ENCODE measurements at regions not wholly inside any gene's neighbourhood (a gene's known extent, or its start where the extent isn't known, plus 50 kb on each side); places are given as distances from the start of the nearest gene placed in this dataset.

GRCh38 chr10:78700816-78701520, 367.8 kb upstream of the ZMIZ1 start:
- Mint-ChIP-seq H3K36me3 (ENCODE audit: low read depth, unreplicated experiment) (no peaks in the 10 kb centered on the region), H3K27ac (ENCODE audit: unreplicated experiment) (no peak overlapping the region), H3K9me3 (ENCODE audit: unreplicated experiment) (no peaks in the 10 kb centered on the region), H3K4me3 (ENCODE audit: unreplicated experiment) (no peak overlapping the region), H3K27me3 (ENCODE audit: unreplicated experiment) (peaks cover 6% of the 10 kb centered on the region), H3K4me1 (ENCODE audit: unreplicated experiment) (peaks cover 36% of the 10 kb centered on the region)
- DNase-seq (ENCODE audit: low spot score): no peak
- TF ChIP-seq CTCF (IDR thresholded peaks at IDR 0.05; ENCODE audit: unreplicated experiment): no peak

- Mint-ChIP-seq H3K4me1 (ENCODE audit: unreplicated experiment) (peaks cover 36% of the 10 kb centered on the region), H3K4me3 (ENCODE audit: unreplicated experiment) (no peak overlapping the region), H3K9me3 (ENCODE audit: unreplicated experiment) (no peaks in the 10 kb centered on the region), H3K36me3 (ENCODE audit: low read depth, unreplicated experiment) (no peaks in the 10 kb centered on the region), H3K27me3 (ENCODE audit: unreplicated experiment) (peaks cover 4% of the 10 kb centered on the region), H3K27ac (ENCODE audit: unreplicated experiment) (no peak overlapping the region)
- DNase-seq (ENCODE audit: low spot score): no peak
- TF ChIP-seq CTCF (IDR thresholded peaks at IDR 0.05; ENCODE audit: unreplicated experiment): no peak
These were observed 366.6 kb upstream of the ZMIZ1 start for GRCh38 chr10:78702186-78702585.

GRCh38 chr10:78702876-78703275, 365.9 kb upstream of the ZMIZ1 start:
- no peak overlapping the region for H3K27ac Mint-ChIP-seq (ENCODE audit: unreplicated experiment)
- no peak overlapping the region for H3K4me3 Mint-ChIP-seq (ENCODE audit: unreplicated experiment)
- H3K9me3 Mint-ChIP-seq (ENCODE audit: unreplicated experiment): no peaks in the 10 kb centered on the region
- TF ChIP-seq CTCF (IDR thresholded peaks at IDR 0.05; ENCODE audit: unreplicated experiment): no peak
- H3K27me3 Mint-ChIP-seq (ENCODE audit: unreplicated experiment): peaks cover 4% of the 10 kb centered on the region
- peaks cover 39% of the 10 kb centered on the region for H3K4me1 Mint-ChIP-seq (ENCODE audit: unreplicated experiment)
- no peaks in the 10 kb centered on the region for H3K36me3 Mint-ChIP-seq (ENCODE audit: low read depth, unreplicated experiment)
- DNase-seq (ENCODE audit: low spot score): no peak

- no peaks in the 10 kb centered on the region for H3K9me3 Mint-ChIP-seq (ENCODE audit: unreplicated experiment)
- no peak overlapping the region for H3K4me3 Mint-ChIP-seq (ENCODE audit: unreplicated experiment)
- DNase-seq (ENCODE audit: low spot score): no peak
- H3K36me3 Mint-ChIP-seq (ENCODE audit: low read depth, unreplicated experiment): no peaks in the 10 kb centered on the region
- no peak for TF ChIP-seq CTCF (IDR thresholded peaks at IDR 0.05; ENCODE audit: unreplicated experiment)
- H3K27me3 Mint-ChIP-seq (ENCODE audit: unreplicated experiment): peaks cover 4% of the 10 kb centered on the region
- H3K4me1 Mint-ChIP-seq (ENCODE audit: unreplicated experiment): peaks cover 39% of the 10 kb centered on the region
- no peak overlapping the region for H3K27ac Mint-ChIP-seq (ENCODE audit: unreplicated experiment)
These were observed 365.2 kb upstream of the ZMIZ1 start for GRCh38 chr10:78703593-78703992.

GRCh38 chr10:78706256-78706655, 362.5 kb upstream of the ZMIZ1 start:
- no peaks in the 10 kb centered on the region for H3K9me3 Mint-ChIP-seq (ENCODE audit: unreplicated experiment)
- no peak overlapping the region for H3K27ac Mint-ChIP-seq (ENCODE audit: unreplicated experiment)
- no peaks in the 10 kb centered on the region for H3K36me3 Mint-ChIP-seq (ENCODE audit: low read depth, unreplicated experiment)
- H3K27me3 Mint-ChIP-seq (ENCODE audit: unreplicated experiment): peaks cover 2% of the 10 kb centered on the region
- no peak overlapping the region for H3K4me3 Mint-ChIP-seq (ENCODE audit: unreplicated experiment)
- peaks cover 24% of the 10 kb centered on the region for H3K4me1 Mint-ChIP-seq (ENCODE audit: unreplicated experiment)
- no peak for TF ChIP-seq CTCF (IDR thresholded peaks at IDR 0.05; ENCODE audit: unreplicated experiment)
- no peak for DNase-seq (ENCODE audit: low spot score)
